Bronchial epithelial cell (primary cell): ENCODE measurements at regions not wholly inside any gene's neighbourhood (a gene's known extent, or its start where the extent isn't known, plus 50 kb on each side); places are given as distances from the start of the nearest gene placed in this dataset.
"Not testable (repeated sequence)": the region's sequence is repeated elsewhere in the genome, so short reads cannot be mapped to it uniquely, and the experiment has no call there.

Experiments
- DNase-seq: peaks from one replicate; pipeline ENCODE4 v3.0.0-alpha.2; 2010; ENCODE audit warnings: low read depth
- FAIRE-seq: peaks from 2 replicates; lab custom pipeline; 2011; peaks lifted over from hg19 to GRCh38; lab: Jason Lieb, UNC
- H3K27me3 ChIP-seq: 2 replicates; pipeline ENCODE4 v1.5.1; 2011; ENCODE audit warnings: low read length; ENCODE audit not compliant: control insufficient read depth, insufficient read depth
- H3K36me3 ChIP-seq: 2 replicates; pipeline ENCODE4 v1.5.1; 2011; ENCODE audit warnings: low read length; ENCODE audit not compliant: control insufficient read depth, insufficient read depth
- H3K4me3 ChIP-seq: 2 replicates; pipeline ENCODE4 v1.5.1; 2011; ENCODE audit warnings: mild to moderate bottlenecking, low read depth, low read length, control low read depth
- TF ChIP-seq, protein P1 (sequence below): IDR thresholded peaks from 2 replicates; pipeline ENCODE4 v1.5.1; 2011; ENCODE audit warnings: mild to moderate bottlenecking, moderate library complexity, low read length, control low read depth, inconsistent platforms; ENCODE audit not compliant: insufficient read depth, severe bottlenecking

- FAIRE-seq, result no peak
- peak; percentile 39 for DNase-seq
- peaks cover 2% of the 10 kb centered on the region for H3K27me3 ChIP-seq
These were observed 163.2 kb upstream of the NBPF11 start for GRCh38 chr1:148315071-148315811.

GRCh38 chr1:148310807-148311206 lies 158.7 kb upstream of the NBPF11 start:
- DNase-seq (no peak), FAIRE-seq (no peak)
- TF ChIP-seq, protein P1, sequence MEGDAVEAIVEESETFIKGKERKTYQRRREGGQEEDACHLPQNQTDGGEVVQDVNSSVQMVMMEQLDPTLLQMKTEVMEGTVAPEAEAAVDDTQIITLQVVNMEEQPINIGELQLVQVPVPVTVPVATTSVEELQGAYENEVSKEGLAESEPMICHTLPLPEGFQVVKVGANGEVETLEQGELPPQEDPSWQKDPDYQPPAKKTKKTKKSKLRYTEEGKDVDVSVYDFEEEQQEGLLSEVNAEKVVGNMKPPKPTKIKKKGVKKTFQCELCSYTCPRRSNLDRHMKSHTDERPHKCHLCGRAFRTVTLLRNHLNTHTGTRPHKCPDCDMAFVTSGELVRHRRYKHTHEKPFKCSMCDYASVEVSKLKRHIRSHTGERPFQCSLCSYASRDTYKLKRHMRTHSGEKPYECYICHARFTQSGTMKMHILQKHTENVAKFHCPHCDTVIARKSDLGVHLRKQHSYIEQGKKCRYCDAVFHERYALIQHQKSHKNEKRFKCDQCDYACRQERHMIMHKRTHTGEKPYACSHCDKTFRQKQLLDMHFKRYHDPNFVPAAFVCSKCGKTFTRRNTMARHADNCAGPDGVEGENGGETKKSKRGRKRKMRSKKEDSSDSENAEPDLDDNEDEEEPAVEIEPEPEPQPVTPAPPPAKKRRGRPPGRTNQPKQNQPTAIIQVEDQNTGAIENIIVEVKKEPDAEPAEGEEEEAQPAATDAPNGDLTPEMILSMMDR, result no peak
- Histone ChIP-seq H3K4me3 (no peak overlapping the region), H3K27me3 (peaks cover 4% of the 10 kb centered on the region), H3K36me3 (no peaks in the 10 kb centered on the region)

More at GRCh38 chr1:148315071-148315811, 163.2 kb upstream of the NBPF11 start:
- TF ChIP-seq, protein P1, result no peak
- no peaks in the 10 kb centered on the region for H3K36me3 ChIP-seq
- no peak overlapping the region for H3K4me3 ChIP-seq

DNA sequence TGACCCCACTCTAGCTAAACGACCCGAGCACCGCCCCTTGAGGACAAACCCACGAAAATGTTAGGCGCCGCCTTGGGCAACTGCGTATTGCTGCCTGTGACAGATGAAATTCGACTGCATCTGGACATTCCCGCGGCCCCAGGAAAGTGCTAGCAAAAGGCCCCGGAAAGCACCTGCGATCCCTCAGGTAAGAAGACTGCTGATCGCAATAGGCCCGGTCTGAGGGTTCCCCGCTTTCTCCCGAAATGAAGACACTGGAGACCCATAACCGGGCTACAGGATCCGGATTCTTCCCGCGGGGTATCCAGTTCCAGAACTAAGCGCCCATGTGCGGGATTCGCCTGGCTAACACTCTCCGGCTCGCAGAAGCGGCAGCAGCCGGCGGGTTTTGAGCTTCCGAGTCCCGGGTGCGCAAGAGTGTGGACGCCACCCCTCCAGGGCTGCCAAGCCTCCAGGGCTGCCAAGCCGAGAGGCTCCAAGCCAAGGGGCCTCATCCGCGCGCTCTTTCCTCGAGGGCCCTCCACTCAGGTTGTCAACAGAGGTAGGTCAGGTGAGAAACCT lies 157.9 kb upstream of the NBPF11 start:
- Histone ChIP-seq H3K36me3 (no peaks in the 10 kb centered on the region), H3K27me3 (peaks cover 4% of the 10 kb centered on the region), H3K4me3 (peak overlapping the region; percentile 13)
- FAIRE-seq (no peak), DNase-seq (no peak)
- TF ChIP-seq, protein P1, result no peak

GRCh38 chr1:148308832-148309458 lies 156.9 kb upstream of the NBPF11 start:
- Histone ChIP-seq H3K36me3 (no peaks in the 10 kb centered on the region), H3K27me3 (peaks cover 4% of the 10 kb centered on the region), H3K4me3 (no peak overlapping the region)
- DNase-seq, result peak; percentile 41
- TF ChIP-seq, protein P1, result no peak
- FAIRE-seq, result no peak

DNA sequence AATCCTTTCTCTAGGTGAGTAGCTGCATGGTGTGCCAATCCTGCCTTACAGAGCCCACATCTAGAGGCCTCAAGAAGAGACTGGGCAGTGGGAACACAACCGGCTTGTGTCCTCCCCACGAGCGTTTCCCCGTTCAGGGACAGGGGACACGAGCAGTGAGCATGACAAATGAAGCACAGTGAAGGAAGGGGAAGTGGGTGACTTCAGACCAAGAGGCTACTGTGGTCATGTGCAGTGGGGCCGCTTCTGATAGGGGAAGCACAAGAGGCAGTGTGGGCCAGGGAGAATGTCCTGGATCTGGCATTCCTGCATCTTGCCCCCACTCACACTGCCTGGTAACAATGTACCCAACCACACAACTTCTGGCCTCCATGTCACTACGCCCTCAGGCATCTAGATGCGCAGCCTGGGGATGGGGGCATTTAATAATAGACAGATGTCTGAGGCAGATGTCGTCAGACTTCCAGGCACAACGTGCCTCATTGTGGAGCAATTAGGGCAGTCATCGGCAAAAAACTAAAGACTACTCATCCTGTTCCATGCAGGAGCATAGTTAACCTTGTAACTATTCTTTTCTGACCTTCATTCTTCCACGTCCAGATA lies 155.6 kb upstream of the NBPF11 start:
- Histone ChIP-seq H3K36me3 (no peaks in the 10 kb centered on the region), H3K27me3 (peaks cover 4% of the 10 kb centered on the region), H3K4me3 (no peak overlapping the region)
- FAIRE-seq (no peak), DNase-seq (no peak)
- TF ChIP-seq, protein P1, result no peak

DNA sequence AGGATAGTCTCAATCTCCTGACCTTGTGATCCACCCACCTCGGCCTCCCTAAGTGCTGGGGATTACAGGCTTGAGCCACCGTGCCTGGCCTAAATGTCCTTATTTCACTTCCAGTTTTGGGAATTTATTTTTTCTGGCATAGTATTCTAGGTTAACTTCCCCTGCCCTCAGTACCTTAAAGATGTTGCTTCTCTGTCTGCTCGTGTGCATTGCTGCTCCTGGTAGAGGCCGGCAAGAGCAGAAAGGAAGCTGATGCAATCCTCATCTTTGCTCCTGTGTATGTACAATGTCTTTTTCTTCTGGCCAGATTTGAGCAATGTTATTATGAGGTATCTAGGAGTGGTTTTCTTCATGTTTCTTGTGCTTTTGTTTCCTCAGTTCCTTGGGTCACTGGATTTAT lies 152.9 kb upstream of the NBPF11 start:
- H3K4me3 ChIP-seq, DNase-seq, FAIRE-seq, H3K27me3 ChIP-seq, H3K36me3 ChIP-seq: not testable (repeated sequence)

DNA sequence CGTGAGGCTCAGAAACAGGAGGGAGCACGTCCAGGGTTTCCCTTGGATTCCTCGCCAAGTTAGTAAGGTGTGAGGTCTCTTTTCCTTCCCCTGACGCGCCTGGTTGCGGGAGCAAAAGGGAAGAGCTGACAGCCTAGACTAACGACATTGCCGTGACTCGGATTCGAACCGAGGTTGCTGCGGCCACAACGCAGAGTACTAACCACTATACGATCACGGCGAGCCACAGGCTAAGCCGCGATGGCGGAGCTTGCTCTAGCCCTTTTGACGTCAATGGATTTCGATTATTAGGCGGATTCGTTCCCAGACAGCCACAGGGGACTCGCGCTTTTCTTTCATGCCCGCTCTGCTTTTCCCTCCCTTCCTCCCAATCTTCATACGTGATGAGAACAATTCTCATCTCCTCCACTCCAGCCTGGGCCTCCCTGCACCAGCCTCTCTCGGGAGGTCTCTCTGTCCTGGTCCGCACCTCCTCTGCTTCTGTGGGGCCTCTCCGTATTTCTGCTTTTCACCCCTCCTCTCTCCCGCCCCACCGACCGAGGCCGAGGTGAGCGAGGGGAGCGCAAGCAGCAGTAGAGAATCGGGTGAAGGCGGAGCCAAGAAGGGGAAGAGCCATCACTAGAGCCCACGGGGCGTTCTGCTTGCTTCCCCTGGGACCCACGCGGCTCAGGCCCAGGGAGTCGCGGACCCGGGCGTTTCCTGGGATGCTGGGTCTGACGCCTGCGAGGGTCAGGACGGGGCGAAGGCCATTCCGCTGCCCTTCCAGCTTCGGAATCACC lies 150.7 kb upstream of the NBPF11 start:
- not testable (repeated sequence) for H3K27me3 ChIP-seq, FAIRE-seq, H3K36me3 ChIP-seq, DNase-seq
- H3K4me3 ChIP-seq, result peak overlapping the region; percentile 56

DNA sequence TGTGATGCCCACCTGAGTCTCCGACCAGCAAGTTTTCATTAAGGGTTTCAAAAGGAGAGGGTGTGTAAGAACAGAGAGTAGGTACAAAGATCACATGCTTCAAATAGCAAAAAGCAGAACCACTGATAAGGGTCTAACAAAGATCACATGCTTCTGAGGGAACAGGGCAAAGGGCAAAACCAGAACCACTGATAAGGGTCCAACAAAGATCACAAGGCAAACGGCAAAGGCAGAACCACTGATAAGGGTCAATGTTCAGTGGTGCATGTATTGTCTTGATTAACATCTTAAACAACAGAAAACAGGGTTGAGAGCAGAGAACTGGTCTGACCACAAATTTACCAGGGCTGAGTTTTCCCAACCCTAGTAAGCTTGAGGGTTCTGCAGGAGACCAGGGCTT lies 145.8 kb upstream of the NBPF11 start:
- H3K36me3 ChIP-seq, H3K4me3 ChIP-seq, FAIRE-seq, DNase-seq, H3K27me3 ChIP-seq: not testable (repeated sequence)
